ENCODE measurements at regions not wholly inside any gene's neighbourhood (a gene's known extent, or its start where the extent isn't known, plus 50 kb on each side); places are given as distances from the start of the nearest gene placed in this dataset.

GRCh38 chr1:157390651-157391050, 161.7 kb downstream of the FCRL5 start:
- H4K20me1 ChIP-seq (replicated peaks; ENCODE audit: control insufficient read depth, extremely low read depth, insufficient read depth, low read length), result no peaks in the 10 kb centered on the region
- peaks cover 2% of the 10 kb centered on the region for H3K9me3 ChIP-seq (replicated peaks; ENCODE audit: control insufficient read depth, insufficient read depth, low read length)
- peak overlapping the region in 1 of 3 experiments; percentile 38 for H3K4me3 ChIP-seq (replicated peaks in 1 of 3; ENCODE audit: insufficient read depth in 1 of 3, low read depth in 1 of 3, low read length in 3 of 3)
- CTCF ChIA-PET, result interaction anchor here (0.6 to 1.7 kb wide), 11 partner anchors 10 to 301 kb away, joined by 3 to 8 read pairs (median 3); no protein-coding TSS in a partner anchor
- dilution Hi-C loops (cut with MboI; ENCODE audit: extremely low pct_ligation_motif_present, low sequenced_read_pairs), result no loop called here
- peaks cover 21% of the 10 kb centered on the region for H3K4me1 ChIP-seq (ENCODE audit: control insufficient read depth, extremely low read depth, insufficient read depth, low read length)
- peak overlapping the region; percentile 87 for H2AFZ ChIP-seq (ENCODE audit: low read depth, low read length)
- POLR2A ChIA-PET, result interaction anchor here (0.6 to 1.0 kb wide), 3 partner anchors 9 to 103 kb away, joined by 3 read pairs; no protein-coding TSS in a partner anchor
- no peaks in the 10 kb centered on the region for H3K79me2 ChIP-seq (ENCODE audit: control insufficient read depth, insufficient read depth, low read length)
- intact Hi-C loops (cut with micrococcal nuclease), result loop anchor here (1.0 to 10.0 kb wide), 5 partner anchors 13 to 574 kb away; no protein-coding TSS in a partner anchor
- peak; percentile 97 for FAIRE-seq
- BruUV-seq (replicated peaks), result no TSS peak
- TF ChIP-seq MYC (IDR thresholded peaks at IDR 0.05; ENCODE audit: low read depth, low read length) (no peak), FOS (IDR thresholded peaks at IDR 0.05; ENCODE audit: borderline replicate concordance, insufficient read depth, low read length) (peak; percentile 83), POLR2A (IDR thresholded peaks at IDR 0.05; ENCODE audit: low read depth, low read length) (no peak), JUN (IDR thresholded peaks at IDR 0.05; ENCODE audit: borderline replicate concordance, insufficient read depth, insufficient read length, low read depth) (peak; percentile 96), POLR2AphosphoS5 (IDR thresholded peaks at IDR 0.05; ENCODE audit: insufficient read depth, low read depth, low read length) (peak; percentile 92)
- no peaks in the 10 kb centered on the region for H3K9me1 ChIP-seq (replicated peaks; ENCODE audit: control insufficient read depth, extremely low read depth, insufficient read depth, low read length)
- H3K9ac ChIP-seq (replicated peaks; ENCODE audit: extremely low read depth, insufficient read depth, low read length), result peak overlapping the region; percentile 54
- H3K4me2 ChIP-seq (ENCODE audit: insufficient read depth, low read length), result peak overlapping the region; percentile 58
- H3K36me3 ChIP-seq (ENCODE audit: control insufficient read depth in 2 of 2, extremely low read depth in 1 of 2, insufficient read depth in 2 of 2, low read length in 2 of 2), result no peaks in the 10 kb centered on the region
- H3K27ac ChIP-seq (ENCODE audit: insufficient read depth, low read depth, low read length), result peak overlapping the region; percentile 84
- H3K27me3 ChIP-seq (ENCODE audit: control insufficient read depth in 2 of 2, insufficient read depth in 2 of 2, low read length in 2 of 2), result no peaks in the 10 kb centered on the region
- peak; percentile 88 for DNase-seq (ENCODE audit: low read depth, low spot score)

DNA sequence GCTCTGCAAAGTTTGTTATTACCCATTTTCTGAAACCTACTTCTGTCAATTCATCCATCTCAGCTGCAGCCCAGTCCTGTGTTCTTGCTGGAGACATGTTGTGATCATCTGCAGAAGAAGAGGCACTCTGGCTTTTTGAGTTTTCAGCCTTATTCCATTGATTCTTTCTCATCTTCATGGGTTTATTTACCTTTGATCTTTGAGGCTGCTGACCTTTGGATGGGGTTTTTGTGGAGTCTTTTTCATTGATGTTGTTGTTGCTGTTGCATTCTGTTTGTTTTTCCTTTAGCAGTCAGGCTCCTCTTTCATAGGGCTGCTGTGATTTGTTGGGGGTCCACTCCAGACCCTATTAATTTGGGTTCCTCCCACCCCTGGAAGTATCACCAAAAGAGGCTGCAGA, 164.3 kb downstream of the FCRL5 start:
- Histone ChIP-seq H3K79me2 (ENCODE audit: control insufficient read depth, insufficient read depth, low read length) (no peaks in the 10 kb centered on the region), H4K20me1 (replicated peaks; ENCODE audit: control insufficient read depth, extremely low read depth, insufficient read depth, low read length) (no peaks in the 10 kb centered on the region), H3K9me1 (replicated peaks; ENCODE audit: control insufficient read depth, extremely low read depth, insufficient read depth, low read length) (no peaks in the 10 kb centered on the region), H3K4me3 (replicated peaks in 1 of 3; ENCODE audit: insufficient read depth in 1 of 3, low read depth in 1 of 3, low read length in 3 of 3) (no peak overlapping the region), H2AFZ (ENCODE audit: low read depth, low read length) (no peak overlapping the region), H3K4me1 (ENCODE audit: control insufficient read depth, extremely low read depth, insufficient read depth, low read length) (peaks cover 21% of the 10 kb centered on the region), H3K27me3 (ENCODE audit: control insufficient read depth in 2 of 2, insufficient read depth in 2 of 2, low read length in 2 of 2) (no peaks in the 10 kb centered on the region), H3K27ac (ENCODE audit: insufficient read depth, low read depth, low read length) (no peak overlapping the region), H3K4me2 (ENCODE audit: insufficient read depth, low read length) (no peak overlapping the region), H3K9me3 (replicated peaks; ENCODE audit: control insufficient read depth, insufficient read depth, low read length) (peaks cover 2% of the 10 kb centered on the region), H3K36me3 (ENCODE audit: control insufficient read depth in 2 of 2, extremely low read depth in 1 of 2, insufficient read depth in 2 of 2, low read length in 2 of 2) (no peaks in the 10 kb centered on the region), H3K9ac (replicated peaks; ENCODE audit: extremely low read depth, insufficient read depth, low read length) (no peak overlapping the region)
- BruUV-seq (replicated peaks), result no TSS peak
- intact Hi-C loops (cut with micrococcal nuclease) (no loop called here), dilution Hi-C loops (cut with MboI; ENCODE audit: extremely low pct_ligation_motif_present, low sequenced_read_pairs) (no loop called here)
- TF ChIP-seq, protein P1, sequence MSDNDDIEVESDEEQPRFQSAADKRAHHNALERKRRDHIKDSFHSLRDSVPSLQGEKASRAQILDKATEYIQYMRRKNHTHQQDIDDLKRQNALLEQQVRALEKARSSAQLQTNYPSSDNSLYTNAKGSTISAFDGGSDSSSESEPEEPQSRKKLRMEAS (IDR thresholded peaks at IDR 0.05; ENCODE audit: insufficient read depth, insufficient read length), result no peak
- TF ChIP-seq JUN (IDR thresholded peaks at IDR 0.05; ENCODE audit: borderline replicate concordance, insufficient read depth, insufficient read length, low read depth) (no peak), CTCF (IDR thresholded peaks at IDR 0.05; ENCODE audit: extremely low read depth in 1 of 2, insufficient read depth in 1 of 2, low read depth in 1 of 2, low read length in 2 of 2) (no peak), MYC (IDR thresholded peaks at IDR 0.05; ENCODE audit: low read depth, low read length) (no peak), GATA2 (IDR thresholded peaks at IDR 0.05; ENCODE audit: insufficient read depth, insufficient read length, low read depth, low read length) (no peak), POLR2AphosphoS5 (IDR thresholded peaks at IDR 0.05; ENCODE audit: insufficient read depth, low read depth, low read length) (no peak), EZH2 (IDR thresholded peaks at IDR 0.05; ENCODE audit: borderline replicate concordance, low read depth, low read length, severe bottlenecking) (no peak), FOS (IDR thresholded peaks at IDR 0.05; ENCODE audit: borderline replicate concordance, insufficient read depth, low read length) (no peak), POLR2A (IDR thresholded peaks at IDR 0.05; ENCODE audit: low read depth, low read length) (no peak)
- DNase-seq (ENCODE audit: low read depth, low spot score) (no peak), FAIRE-seq (peak; percentile 15)
- ChIA-PET POLR2A (no interaction called here), CTCF (no interaction called here)

All from endothelial cell of umbilical vein (primary cell).